H9 (cell line): ENCODE measurements at regions not wholly inside any gene's neighbourhood (a gene's known extent, or its start where the extent isn't known, plus 50 kb on each side); places are given as distances from the start of the nearest gene placed in this dataset.

Experiments
- DNase-seq: peaks from one replicate; pipeline ENCODE4 v3.0.0-alpha.2; 2017
- H2AFZ ChIP-seq: one replicate; pipeline ENCODE4 v1.6.1; 2013; ENCODE audit warnings: mild to moderate bottlenecking, low read length, control low read depth, moderate library complexity
- H2AK5ac ChIP-seq: 2 replicates; pipeline ENCODE4 v1.6.1; 2013; ENCODE audit warnings: low read length, control low read depth, mixed read lengths; ENCODE audit not compliant: insufficient read length
- H2BK120ac ChIP-seq: one replicate; pipeline ENCODE4 v1.6.1; 2013; ENCODE audit warnings: low read depth, mild to moderate bottlenecking, low read length, control low read depth, inconsistent platforms; ENCODE audit not compliant: poor library complexity, severe bottlenecking
- H2BK12ac ChIP-seq: 2 replicates; pipeline ENCODE4 v1.6.1; 2013; ENCODE audit warnings: low read length, control low read depth, mixed read lengths, low read depth; ENCODE audit not compliant: insufficient read length
- H2BK15ac ChIP-seq: 2 replicates; pipeline ENCODE4 v1.6.1; 2013; ENCODE audit warnings: low read depth, low read length, control low read depth
- H2BK20ac ChIP-seq: one replicate; pipeline ENCODE4 v1.6.1; 2013; ENCODE audit warnings: low read depth, mild to moderate bottlenecking, low read length, control low read depth, inconsistent platforms; ENCODE audit not compliant: poor library complexity, severe bottlenecking
- H2BK5ac ChIP-seq: 2 replicates; pipeline ENCODE4 v1.6.1; 2013; ENCODE audit warnings: low read length, control low read depth, mixed read lengths; ENCODE audit not compliant: insufficient read length
- H3K14ac ChIP-seq: 2 replicates; pipeline ENCODE4 v1.6.1; 2013; ENCODE audit warnings: low read length, control low read depth; ENCODE audit not compliant: insufficient read depth
- H3K18ac ChIP-seq: 2 replicates; pipeline ENCODE4 v1.6.1; 2013; ENCODE audit warnings: low read depth, mild to moderate bottlenecking, mixed read lengths, low read length, control low read depth; ENCODE audit not compliant: insufficient read length
- H3K23ac ChIP-seq: 2 replicates; pipeline ENCODE4 v1.6.1; 2013; ENCODE audit warnings: low read length, control low read depth, mixed read lengths, low read depth; ENCODE audit not compliant: insufficient read length
- H3K23me2 ChIP-seq: 2 replicates; pipeline ENCODE4 v1.6.1; 2013; ENCODE audit warnings: low read depth, mild to moderate bottlenecking, mixed read lengths, low read length, control low read depth; ENCODE audit not compliant: insufficient read length, poor library complexity, severe bottlenecking
- H3K27ac ChIP-seq: 2 replicates; pipeline ENCODE4 v1.5.1; 2013; ENCODE audit warnings: low read length, control low read depth, mixed read lengths, low read depth; ENCODE audit not compliant: insufficient read length
- H3K27me3 ChIP-seq: 2 replicates; pipeline ENCODE4 v1.6.1; 2013; ENCODE audit warnings: low read length, control low read depth, inconsistent platforms; ENCODE audit not compliant: insufficient read depth
- H3K4ac ChIP-seq: 2 replicates; pipeline ENCODE4 v1.6.1; 2013; ENCODE audit warnings: low read depth, mild to moderate bottlenecking, control low read depth, inconsistent platforms, low read length, moderate library complexity
- H3K4me1 ChIP-seq: 2 replicates; pipeline ENCODE4 v1.6.1; 2013; ENCODE audit warnings: low read length, control low read depth, inconsistent platforms; ENCODE audit not compliant: insufficient read depth
- H3K4me2 ChIP-seq: 2 replicates; pipeline ENCODE4 v1.6.1; 2013; ENCODE audit warnings: low read length, control low read depth, mixed read lengths; ENCODE audit not compliant: insufficient read length, insufficient read depth
- H3K56ac ChIP-seq: 2 replicates; pipeline ENCODE4 v1.6.1; 2013; ENCODE audit warnings: low read depth, mild to moderate bottlenecking, mixed read lengths, low read length, control low read depth; ENCODE audit not compliant: insufficient read length
- H3K79me1 ChIP-seq: 2 replicates; pipeline ENCODE4 v1.6.1; 2013; ENCODE audit warnings: low read depth, mild to moderate bottlenecking, moderate library complexity, low read length, control low read depth, inconsistent platforms; ENCODE audit not compliant: insufficient read depth, poor library complexity, severe bottlenecking
- H3K79me2 ChIP-seq: 2 replicates; pipeline ENCODE4 v1.6.1; 2013; ENCODE audit warnings: low read length, control low read depth, inconsistent platforms; ENCODE audit not compliant: insufficient read depth
- H3K9ac ChIP-seq: 2 replicates; pipeline ENCODE4 v1.6.1; 2013; ENCODE audit warnings: low read length, control low read depth, mixed read lengths; ENCODE audit not compliant: insufficient read length; ENCODE audit errors: extremely low read depth
- H3K9me3 ChIP-seq: one replicate; pipeline ENCODE4 v1.6.1; 2013; ENCODE audit warnings: low read depth, low read length, inconsistent platforms; ENCODE audit not compliant: control insufficient read depth
- H3T11ph ChIP-seq: one replicate; pipeline ENCODE4 v1.6.1; 2013; ENCODE audit warnings: mild to moderate bottlenecking, low read length, control low read depth, inconsistent platforms
- H4K20me1 ChIP-seq: one replicate; pipeline ENCODE4 v1.6.1; 2013; ENCODE audit not compliant: control insufficient read depth, insufficient read length, insufficient read depth
- H4K5ac ChIP-seq: 2 replicates; pipeline ENCODE4 v1.6.1; 2013; ENCODE audit warnings: low read depth, mild to moderate bottlenecking, mixed read lengths, low read length, control low read depth; ENCODE audit not compliant: insufficient read length
- H4K8ac ChIP-seq: replicated peaks from 2 replicates; pipeline ENCODE4 v1.6.1; 2013; ENCODE audit warnings: low read length, control low read depth, mixed read lengths, low read depth; ENCODE audit not compliant: insufficient read length
- H4K91ac ChIP-seq: 2 replicates; pipeline ENCODE4 v1.6.1; 2013; ENCODE audit warnings: low read depth, mild to moderate bottlenecking, moderate library complexity, mixed read lengths, low read length, control low read depth; ENCODE audit not compliant: insufficient read length
- H3K27ac Mint-ChIP-seq, 3 experiments: 2 replicates in 2 of 3; 3 replicates in 1 of 3; pipeline ENCODE4 v1.8.0; 2020 to 2021; ENCODE audit warnings: mixed read lengths in 3 of 3, mild to moderate bottlenecking in 1 of 3, moderate library complexity in 1 of 3
- H3K27me3 Mint-ChIP-seq: 2 replicates; pipeline ENCODE4 v1.8.0; 2021; ENCODE audit warnings: low read depth, mild to moderate bottlenecking, moderate library complexity, mixed read lengths
- H3K36me3 Mint-ChIP-seq, 3 experiments: 2 replicates in 2 of 3; 3 replicates in 1 of 3; pipeline ENCODE4 v1.8.0; 2020 to 2021; ENCODE audit warnings: low read depth in 3 of 3, mixed read lengths in 3 of 3; ENCODE audit not compliant: insufficient read depth in 1 of 3
- H3K4me1 Mint-ChIP-seq, 2 experiments: 2 replicates each; pipeline ENCODE4 v1.8.0; 2020; ENCODE audit warnings: mixed read lengths in 2 of 2
- H3K4me3 Mint-ChIP-seq, 2 experiments: 2 replicates in 1 of 2; 3 replicates in 1 of 2; pipeline ENCODE4 v1.8.0; 2020 to 2021; ENCODE audit warnings: mild to moderate bottlenecking in 2 of 2, mixed read lengths in 2 of 2, moderate library complexity in 1 of 2
- H3K9me3 Mint-ChIP-seq, 2 experiments: 2 replicates in 1 of 2; 3 replicates in 1 of 2; pipeline ENCODE4 v1.8.0; 2020; ENCODE audit warnings: mild to moderate bottlenecking in 2 of 2, mixed read lengths in 2 of 2, moderate library complexity in 1 of 2
- WGBS: extraction: QIAGEN DNeasy Blood & Tissue Kit; methylation state at CpG from one replicate; pipeline ENCODE4 v1.1.7; 2013; ENCODE audit warnings: missing lambda C conversion rate, low lambda C conversion rate, mixed read lengths; ENCODE audit not compliant: insufficient read length; ENCODE audit errors: extremely low coverage; 5-methylcytosine and 5-hydroxymethylcytosine counted together
- TF ChIP-seq, protein P1 (sequence below): fragments of 200-600 bp; sonication (generic); conservative IDR thresholded peaks from 3 replicates; pipeline ENCODE4 v1.8.0; 2021; ENCODE audit warnings: antibody characterized with exemption, mild to moderate bottlenecking

GRCh38 chr18:41406834-41407233 lies 548.2 kb upstream of the PIK3C3 start:
- Histone ChIP-seq H3K4me1 (no peaks in the 10 kb centered on the region), H3K18ac (no peak overlapping the region), H2BK20ac (no peak overlapping the region), H4K5ac (no peak overlapping the region), H2AFZ (no peak overlapping the region), H3T11ph (no peak overlapping the region), H3K79me2 (no peaks in the 10 kb centered on the region), H2BK12ac (no peak overlapping the region), H4K20me1 (no peaks in the 10 kb centered on the region), H2BK120ac (no peak overlapping the region), H3K9me3 (no peaks in the 10 kb centered on the region), H3K9ac (no peak overlapping the region), H3K27ac (no peak overlapping the region), H3K4ac (no peak overlapping the region), H3K27me3 (no peaks in the 10 kb centered on the region), H4K8ac (no peak overlapping the region), H3K23ac (no peak overlapping the region), H3K23me2 (no peaks in the 10 kb centered on the region), H2AK5ac (no peak overlapping the region), H4K91ac (no peak overlapping the region), H3K14ac (no peak overlapping the region), H3K4me2 (no peak overlapping the region), H2BK15ac (no peak overlapping the region), H3K56ac (no peak overlapping the region), H2BK5ac (no peak overlapping the region), H3K79me1 (no peaks in the 10 kb centered on the region)
- no peak overlapping the region for H3K27ac Mint-ChIP-seq
- TF ChIP-seq, protein P1, sequence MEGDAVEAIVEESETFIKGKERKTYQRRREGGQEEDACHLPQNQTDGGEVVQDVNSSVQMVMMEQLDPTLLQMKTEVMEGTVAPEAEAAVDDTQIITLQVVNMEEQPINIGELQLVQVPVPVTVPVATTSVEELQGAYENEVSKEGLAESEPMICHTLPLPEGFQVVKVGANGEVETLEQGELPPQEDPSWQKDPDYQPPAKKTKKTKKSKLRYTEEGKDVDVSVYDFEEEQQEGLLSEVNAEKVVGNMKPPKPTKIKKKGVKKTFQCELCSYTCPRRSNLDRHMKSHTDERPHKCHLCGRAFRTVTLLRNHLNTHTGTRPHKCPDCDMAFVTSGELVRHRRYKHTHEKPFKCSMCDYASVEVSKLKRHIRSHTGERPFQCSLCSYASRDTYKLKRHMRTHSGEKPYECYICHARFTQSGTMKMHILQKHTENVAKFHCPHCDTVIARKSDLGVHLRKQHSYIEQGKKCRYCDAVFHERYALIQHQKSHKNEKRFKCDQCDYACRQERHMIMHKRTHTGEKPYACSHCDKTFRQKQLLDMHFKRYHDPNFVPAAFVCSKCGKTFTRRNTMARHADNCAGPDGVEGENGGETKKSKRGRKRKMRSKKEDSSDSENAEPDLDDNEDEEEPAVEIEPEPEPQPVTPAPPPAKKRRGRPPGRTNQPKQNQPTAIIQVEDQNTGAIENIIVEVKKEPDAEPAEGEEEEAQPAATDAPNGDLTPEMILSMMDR, result no peak
- DNase-seq, result no peak
- no CpG with 5 or more reads among the region's 2 CpGs for WGBS
- H3K36me3 Mint-ChIP-seq, result no peaks in the 10 kb centered on the region
- no peak overlapping the region for H3K4me3 Mint-ChIP-seq
- H3K27me3 Mint-ChIP-seq, result no peaks in the 10 kb centered on the region
- H3K4me1 Mint-ChIP-seq, result peaks cover 5 to 8% of the 10 kb centered on the region in 2 experiments; a peak in 3 of 4 replicates
- no peaks in the 10 kb centered on the region; a peak in 2 of 5 replicates for H3K9me3 Mint-ChIP-seq
